WERI-Rb-1 (cell line): ENCODE measurements at regions not wholly inside any gene's neighbourhood (a gene's known extent, or its start where the extent isn't known, plus 50 kb on each side); places are given as distances from the start of the nearest gene placed in this dataset.
A peak's percentile ranks its signal among the peaks of the same experiment; 100 is the strongest.

ENCODE experiments used
- DNase-seq: peaks from one replicate; pipeline ENCODE4 v3.0.0-alpha.2; 2020
- H3K27ac ChIP-seq: fragments of 250-450 bp; sonication (Bioruptor Pico); 2 replicates; pipeline ENCODE4 v1.5.1; 2020; ENCODE audit warnings: mild to moderate bottlenecking, moderate library complexity
- H3K27me3 ChIP-seq: fragments of 250-450 bp; sonication (Bioruptor Pico); 2 replicates; pipeline ENCODE4 v1.5.1; 2021; ENCODE audit warnings: mild to moderate bottlenecking, low read depth, moderate library complexity; ENCODE audit not compliant: insufficient read depth, severe bottlenecking
- H3K36me3 ChIP-seq: fragments of 250-450 bp; sonication (Bioruptor Pico); 2 replicates; pipeline ENCODE4 v1.5.1; 2020; ENCODE audit warnings: mild to moderate bottlenecking, moderate library complexity
- H3K4me3 ChIP-seq: 2 replicates; pipeline ENCODE4 v1.5.1; 2011; ENCODE audit warnings: low read depth, mild to moderate bottlenecking, control low read depth, low read length
- H3K9me3 ChIP-seq: fragments of 250-450 bp; sonication (Bioruptor Pico); 2 replicates; pipeline ENCODE4 v1.5.1; 2021; ENCODE audit warnings: mild to moderate bottlenecking, moderate library complexity; ENCODE audit not compliant: severe bottlenecking
- CTCF ChIP-seq: IDR thresholded peaks from 2 replicates; pipeline ENCODE4 v1.5.1; 2011; ENCODE audit warnings: low read depth, mild to moderate bottlenecking, control low read depth, inconsistent platforms, low read length

- no peak for TF ChIP-seq CTCF
- Histone ChIP-seq H3K36me3 (no peaks in the 10 kb centered on the region), H3K27me3 (no peaks in the 10 kb centered on the region), H3K4me3 (no peak overlapping the region), H3K9me3 (no peaks in the 10 kb centered on the region), H3K27ac (no peak overlapping the region)
- no peak for DNase-seq
Observed at GRCh38 chr20:52775786-52776185, 196.4 kb upstream of the TSHZ2 start.

GRCh38 chr20:52768694-52769093 lies 203.5 kb upstream of the TSHZ2 start:
- H3K4me3 ChIP-seq = no peak overlapping the region
- H3K27ac ChIP-seq = no peak overlapping the region
- H3K9me3 ChIP-seq = no peaks in the 10 kb centered on the region
- DNase-seq = no peak
- no peak for TF ChIP-seq CTCF
- H3K27me3 ChIP-seq = no peaks in the 10 kb centered on the region
- H3K36me3 ChIP-seq = no peaks in the 10 kb centered on the region

- H3K36me3 ChIP-seq = no peaks in the 10 kb centered on the region
- no peak for DNase-seq
- H3K27me3 ChIP-seq = no peaks in the 10 kb centered on the region
- H3K4me3 ChIP-seq = no peak overlapping the region
- no peak for TF ChIP-seq CTCF
- no peak overlapping the region for H3K27ac ChIP-seq
- no peaks in the 10 kb centered on the region for H3K9me3 ChIP-seq
Observed at GRCh38 chr20:52766645-52767435, 205.3 kb upstream of the TSHZ2 start.

- no peaks in the 10 kb centered on the region for H3K36me3 ChIP-seq
- no peaks in the 10 kb centered on the region for H3K9me3 ChIP-seq
- no peak for DNase-seq
- no peak for TF ChIP-seq CTCF
- H3K27me3 ChIP-seq = no peaks in the 10 kb centered on the region
- H3K27ac ChIP-seq = no peak overlapping the region
- H3K4me3 ChIP-seq = no peak overlapping the region
Observed at GRCh38 chr20:52763321-52763853, 208.8 kb upstream of the TSHZ2 start.

- TF ChIP-seq CTCF = no peak
- Histone ChIP-seq H3K27ac (no peak overlapping the region), H3K36me3 (no peaks in the 10 kb centered on the region), H3K27me3 (no peaks in the 10 kb centered on the region), H3K4me3 (no peak overlapping the region), H3K9me3 (no peaks in the 10 kb centered on the region)
- DNase-seq = no peak
Observed at GRCh38 chr20:52761867-52762266, 210.3 kb upstream of the TSHZ2 start.

GRCh38 chr20:52760791-52761190 lies 211.4 kb upstream of the TSHZ2 start:
- H3K9me3 ChIP-seq = no peaks in the 10 kb centered on the region
- peak; percentile 40; the same call in 1 of the 2 replicates for TF ChIP-seq CTCF
- no peak for DNase-seq
- H3K27me3 ChIP-seq = no peaks in the 10 kb centered on the region
- H3K36me3 ChIP-seq = no peaks in the 10 kb centered on the region
- no peak overlapping the region for H3K4me3 ChIP-seq
- H3K27ac ChIP-seq = no peak overlapping the region
